OCI-LY3 (cell line): ENCODE measurements at regions not wholly inside any gene's neighbourhood (a gene's known extent, or its start where the extent isn't known, plus 50 kb on each side); places are given as distances from the start of the nearest gene placed in this dataset.

Experiments used
- EZH2phosphoT487 ChIP-seq: fragments of 200-600 bp; shearing (Covaris generic); IDR thresholded peaks from 2 replicates; pipeline ENCODE4 v1.6.1; 2018; ENCODE audit warnings: antibody characterized with exemption, mixed run types, low read depth
- TF ChIP-seq, protein P1 (sequence below): fragments of 200-600, 300-600 bp; sonication (generic); IDR thresholded peaks from 2 replicates; pipeline ENCODE4 v1.5.1; 2014; ENCODE audit warnings: antibody characterized with exemption, low read length, low read depth

DNA sequence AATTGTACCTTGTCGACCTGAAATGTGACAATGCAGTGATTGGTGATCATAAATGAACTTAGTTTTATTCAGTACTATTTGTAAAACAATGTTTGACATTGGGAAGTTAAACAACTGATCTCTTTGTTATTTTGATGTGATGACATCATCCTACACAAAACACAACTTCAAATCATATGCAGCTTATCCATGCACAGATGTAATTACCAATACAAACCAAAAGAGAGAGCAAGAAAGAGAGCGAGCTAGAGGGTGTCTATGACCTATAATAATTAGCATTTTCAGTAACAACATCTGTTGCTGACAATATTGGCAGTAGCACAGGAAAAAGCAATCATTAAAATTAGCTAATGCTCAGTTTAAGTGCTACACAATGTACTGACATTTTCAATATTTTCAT lies 320.9 kb downstream of the UTRN start:
- TF ChIP-seq, protein P1, sequence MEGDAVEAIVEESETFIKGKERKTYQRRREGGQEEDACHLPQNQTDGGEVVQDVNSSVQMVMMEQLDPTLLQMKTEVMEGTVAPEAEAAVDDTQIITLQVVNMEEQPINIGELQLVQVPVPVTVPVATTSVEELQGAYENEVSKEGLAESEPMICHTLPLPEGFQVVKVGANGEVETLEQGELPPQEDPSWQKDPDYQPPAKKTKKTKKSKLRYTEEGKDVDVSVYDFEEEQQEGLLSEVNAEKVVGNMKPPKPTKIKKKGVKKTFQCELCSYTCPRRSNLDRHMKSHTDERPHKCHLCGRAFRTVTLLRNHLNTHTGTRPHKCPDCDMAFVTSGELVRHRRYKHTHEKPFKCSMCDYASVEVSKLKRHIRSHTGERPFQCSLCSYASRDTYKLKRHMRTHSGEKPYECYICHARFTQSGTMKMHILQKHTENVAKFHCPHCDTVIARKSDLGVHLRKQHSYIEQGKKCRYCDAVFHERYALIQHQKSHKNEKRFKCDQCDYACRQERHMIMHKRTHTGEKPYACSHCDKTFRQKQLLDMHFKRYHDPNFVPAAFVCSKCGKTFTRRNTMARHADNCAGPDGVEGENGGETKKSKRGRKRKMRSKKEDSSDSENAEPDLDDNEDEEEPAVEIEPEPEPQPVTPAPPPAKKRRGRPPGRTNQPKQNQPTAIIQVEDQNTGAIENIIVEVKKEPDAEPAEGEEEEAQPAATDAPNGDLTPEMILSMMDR: no peak
- TF ChIP-seq EZH2phosphoT487: no peak
